HepG2 (cell line): ENCODE measurements at regions not wholly inside any gene's neighbourhood (a gene's known extent, or its start where the extent isn't known, plus 50 kb on each side); places are given as distances from the start of the nearest gene placed in this dataset.

Experiments used
- ATAC-seq: fragments of 200-7000 bp; cut with Tn5 transposase; 3 replicates; pipeline ENCODE4 v1.9.1; 2020; ENCODE audit warnings: mild to moderate bottlenecking, moderate library complexity
- BruUV-seq: library from RNA; stranded (reverse); fragments of 400-500 nt; replicated peaks from 2 replicates; lab custom pipeline; 2021; lab: Mats Ljungman, UMichigan
- CTCF ChIA-PET: fragments of 300-600 bp; formaldehyde crosslinking; extraction: SDS; loops from one replicate; lab custom pipeline; 2021; ENCODE audit warnings: low total read pairs, inconsistent platforms, low intra/inter-chr PET ratio; lab: Yijun Ruan, JAX
- POLR2A ChIA-PET: fragments of 350-600 bp; sonication (Branson Sonifier 250); formaldehyde crosslinking; loops from one replicate; lab custom pipeline; 2020; ENCODE audit warnings: antibody characterized with exemption, inconsistent platforms; lab: Yijun Ruan, JAX
- DNase-seq: peaks from one replicate; pipeline ENCODE4 v3.0.0-alpha.2; 2015; ENCODE audit warnings: low spot score
- FAIRE-seq: peaks from 3 replicates; lab custom pipeline; 2011; peaks lifted over from hg19 to GRCh38; lab: Jason Lieb, UNC
- H2AFZ ChIP-seq: one replicate; pipeline ENCODE4 v1.6.1; 2011; ENCODE audit warnings: low read length, inconsistent platforms
- H3K27ac ChIP-seq: fragments of 300-600 bp; 3 replicates; pipeline ENCODE4 v1.8.0; 2011; ENCODE audit warnings: mixed run types, mild to moderate bottlenecking, mixed read lengths, low read length, inconsistent platforms; ENCODE audit not compliant: insufficient read depth; ENCODE audit errors: extremely low read length
- H3K27me3 ChIP-seq, 2 experiments: fragments of 200-600 bp in 1 of 2; 2 replicates in 1 of 2; 3 replicates in 1 of 2; pipeline versions ENCODE4 v1.6.0 to v1.8.0; 2011; ENCODE audit warnings: low read length in 2 of 2, mild to moderate bottlenecking in 2 of 2, moderate library complexity in 2 of 2, inconsistent platforms in 1 of 2; ENCODE audit not compliant: insufficient read depth in 2 of 2, control insufficient read depth in 1 of 2
- H3K36me3 ChIP-seq, 2 experiments: fragments of 200-600 bp in 1 of 2; replicated peaks in 1 of 2; 2 replicates in 1 of 2; 3 replicates in 1 of 2; pipeline versions ENCODE4 v1.5.1 to v1.8.0; 2011; ENCODE audit warnings: low read length in 2 of 2, inconsistent platforms in 1 of 2; ENCODE audit not compliant: insufficient read depth in 2 of 2, control insufficient read depth in 1 of 2
- H3K4me1 ChIP-seq: 2 replicates; pipeline ENCODE4 v1.5.1; 2012; ENCODE audit warnings: low read length, inconsistent platforms; ENCODE audit not compliant: insufficient read depth
- H3K4me2 ChIP-seq: 2 replicates; pipeline ENCODE4 v1.6.0; 2011; ENCODE audit warnings: low read depth, low read length, inconsistent platforms
- H3K4me3 ChIP-seq, 3 experiments: fragments of 200-600 bp in 1 of 3; sonication (generic), shearing (Covaris generic) in 1 of 3; replicated peaks in 1 of 3; 2 replicates each; pipeline ENCODE4 v1.5.1; 2011 to 2016; ENCODE audit warnings: low read length in 3 of 3, inconsistent platforms in 2 of 3, low read depth in 2 of 3, mild to moderate bottlenecking in 2 of 3, control low read depth in 1 of 3, mixed read lengths in 1 of 3; ENCODE audit not compliant: insufficient read depth in 1 of 3
- H3K79me2 ChIP-seq: one replicate; pipeline ENCODE4 v1.6.1; 2011; ENCODE audit warnings: low read length, inconsistent platforms; ENCODE audit not compliant: insufficient read depth
- H3K9ac ChIP-seq: 2 replicates; pipeline ENCODE4 v1.6.0; 2011; ENCODE audit warnings: mild to moderate bottlenecking, low read depth, low read length, inconsistent platforms; ENCODE audit not compliant: insufficient read depth
- H3K9me3 ChIP-seq: 2 replicates; pipeline ENCODE4 v1.5.1; 2012; ENCODE audit warnings: mild to moderate bottlenecking, low read length
- H4K20me1 ChIP-seq: 2 replicates; pipeline ENCODE4 v1.6.0; 2011; ENCODE audit warnings: inconsistent platforms, mild to moderate bottlenecking, low read length, moderate library complexity; ENCODE audit not compliant: insufficient read depth
- BRD4 ChIP-seq: sonication (generic); formaldehyde crosslinking; IDR thresholded peaks from 2 replicates; pipeline ENCODE4 v1.4.0; 2020; ENCODE audit warnings: missing genetic modification reagents
- ETV5 ChIP-seq: IDR thresholded peaks from 2 replicates; pipeline ENCODE4 v1.6.1; 2018; ENCODE audit warnings: missing biosample characterization, missing genetic modification reagents, inconsistent platforms, borderline replicate concordance
- TEAD3 ChIP-seq: optimal IDR thresholded peaks from 2 replicates; pipeline ENCODE3; 2016; ENCODE audit warnings: borderline replicate concordance
- ZFP36L2 ChIP-seq: sonication (generic); formaldehyde crosslinking; IDR thresholded peaks from 2 replicates; pipeline ENCODE4 v1.4.0; 2020; ENCODE audit warnings: missing genetic modification reagents
- ZNF264 ChIP-seq: sonication (generic); formaldehyde crosslinking; IDR thresholded peaks from 2 replicates; pipeline ENCODE4 v1.4.0; 2020; ENCODE audit warnings: missing genetic modification reagents
- ZNF782 ChIP-seq: sonication (generic); formaldehyde crosslinking; IDR thresholded peaks from 2 replicates; pipeline ENCODE4 v1.4.0; 2020; ENCODE audit warnings: missing genetic modification reagents, mild to moderate bottlenecking, borderline replicate concordance
- WGBS: methylation state at CpG from one replicate; pipeline ENCODE4 v1.1.6; 2017; ENCODE audit warnings: low lambda C conversion rate; 5-methylcytosine and 5-hydroxymethylcytosine counted together
- in situ Hi-C: cut with HindIII; loops from 2 replicates; pipeline ENCODE4 v1.10.0; 2017; ENCODE audit warnings: low pct_unique_long_range_greater_than_20kb; ENCODE audit not compliant: extremely low pct_ligation_motif_present
- intact Hi-C: fragments of 100-400 bp; cut with micrococcal nuclease; formaldehyde crosslinking; loops from one replicate; pipeline ENCODE4 v1.10.0; 2022; ENCODE audit not compliant: unreplicated experiment
- TF ChIP-seq, protein P1 (sequence below): sonication (generic); formaldehyde crosslinking; IDR thresholded peaks from 2 replicates; pipeline ENCODE4 v1.5.0; 2020; ENCODE audit warnings: missing genetic modification reagents
- TF ChIP-seq, protein P2 (sequence below): sonication (generic); formaldehyde crosslinking; IDR thresholded peaks from 2 replicates; pipeline ENCODE4 v1.8.1; 2022; ENCODE audit warnings: low read depth, mild to moderate bottlenecking, missing genetic modification reagents
- TF ChIP-seq, protein P3 (sequence below): IDR thresholded peaks from 2 replicates; pipeline ENCODE4 v1.6.1; 2016
- TF ChIP-seq, protein P4 (sequence below): sonication (generic); formaldehyde crosslinking; IDR thresholded peaks from 2 replicates; pipeline ENCODE4 v1.8.0; 2022; ENCODE audit warnings: mild to moderate bottlenecking, missing genetic modification reagents, borderline replicate concordance

DNA sequence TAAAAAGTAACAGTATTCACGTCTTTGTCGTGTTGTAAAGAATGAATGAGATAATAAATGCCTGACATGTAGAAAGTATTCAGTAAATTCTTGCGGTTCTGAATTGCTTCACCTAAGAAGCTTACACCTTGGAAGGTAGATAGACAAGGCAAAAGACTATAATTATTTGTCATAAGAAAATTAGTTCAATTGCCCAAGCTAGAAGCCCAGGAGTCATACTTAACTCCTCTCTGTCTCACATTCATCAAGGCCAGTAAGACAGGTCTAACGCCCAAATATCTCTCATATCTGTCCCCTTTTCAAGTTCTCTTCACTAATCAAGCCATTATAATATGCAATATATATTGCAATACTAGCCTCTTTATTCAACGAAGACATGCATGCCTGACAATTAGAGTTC is 87.7 kb upstream of the AMOTL1 start (continued):
- no peak for TF ChIP-seq ZFP36L2
- TF ChIP-seq ZNF782 (CRISPR knock-in tag), result no peak

DNA sequence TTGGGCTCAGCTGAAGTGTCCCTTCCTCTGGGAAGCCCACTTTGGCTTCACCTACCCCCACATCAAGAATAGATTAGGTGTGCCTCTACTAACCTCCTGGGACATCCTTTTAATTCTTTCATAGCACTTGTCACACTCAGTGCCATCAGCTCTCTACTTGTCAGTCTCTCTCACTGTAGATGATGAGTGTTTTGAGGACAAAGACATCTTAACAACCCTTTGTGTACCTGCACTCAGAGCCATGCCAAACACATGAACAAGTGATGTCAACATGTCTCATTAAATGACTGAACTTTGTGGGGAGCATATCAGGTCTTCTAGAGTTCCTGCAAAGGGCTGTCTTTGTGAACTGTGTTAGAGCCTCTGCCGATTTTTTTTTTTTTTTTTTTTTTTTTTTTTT is 87.0 kb upstream of the AMOTL1 start:
- Histone ChIP-seq H3K27me3 (no peaks in the 10 kb centered on the region; a peak in 1 of 5 replicates), H3K36me3 (no peaks in the 10 kb centered on the region), H3K27ac (no peak overlapping the region), H3K9me3 (peaks cover 3% of the 10 kb centered on the region; the same call in 1 of the 2 replicates), H3K4me3 (no peak overlapping the region), H3K4me2 (no peak overlapping the region), H4K20me1 (no peaks in the 10 kb centered on the region), H3K4me1 (no peaks in the 10 kb centered on the region), H3K9ac (no peak overlapping the region), H2AFZ (no peak overlapping the region), H3K79me2 (no peaks in the 10 kb centered on the region)
- 0% methylated on average over 1 of the region's 1 CpG for WGBS
- intact Hi-C loops (no loop called here), in situ Hi-C loops (no loop called here)
- no TSS peak for BruUV-seq
- FAIRE-seq (no peak), DNase-seq (no peak), ATAC-seq (no peak)
- no peak for TF ChIP-seq BRD4 (CRISPR knock-in tag)
- TF ChIP-seq TEAD3 (CRISPR knock-in tag), result no peak
- TF ChIP-seq, protein P1, sequence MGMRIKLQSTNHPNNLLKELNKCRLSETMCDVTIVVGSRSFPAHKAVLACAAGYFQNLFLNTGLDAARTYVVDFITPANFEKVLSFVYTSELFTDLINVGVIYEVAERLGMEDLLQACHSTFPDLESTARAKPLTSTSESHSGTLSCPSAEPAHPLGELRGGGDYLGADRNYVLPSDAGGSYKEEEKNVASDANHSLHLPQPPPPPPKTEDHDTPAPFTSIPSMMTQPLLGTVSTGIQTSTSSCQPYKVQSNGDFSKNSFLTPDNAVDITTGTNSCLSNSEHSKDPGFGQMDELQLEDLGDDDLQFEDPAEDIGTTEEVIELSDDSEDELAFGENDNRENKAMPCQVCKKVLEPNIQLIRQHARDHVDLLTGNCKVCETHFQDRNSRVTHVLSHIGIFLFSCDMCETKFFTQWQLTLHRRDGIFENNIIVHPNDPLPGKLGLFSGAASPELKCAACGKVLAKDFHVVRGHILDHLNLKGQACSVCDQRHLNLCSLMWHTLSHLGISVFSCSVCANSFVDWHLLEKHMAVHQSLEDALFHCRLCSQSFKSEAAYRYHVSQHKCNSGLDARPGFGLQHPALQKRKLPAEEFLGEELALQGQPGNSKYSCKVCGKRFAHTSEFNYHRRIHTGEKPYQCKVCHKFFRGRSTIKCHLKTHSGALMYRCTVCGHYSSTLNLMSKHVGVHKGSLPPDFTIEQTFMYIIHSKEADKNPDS, result no peak
- CTCF ChIA-PET, result no interaction called here
- POLR2A ChIA-PET, result no interaction called here

DNA sequence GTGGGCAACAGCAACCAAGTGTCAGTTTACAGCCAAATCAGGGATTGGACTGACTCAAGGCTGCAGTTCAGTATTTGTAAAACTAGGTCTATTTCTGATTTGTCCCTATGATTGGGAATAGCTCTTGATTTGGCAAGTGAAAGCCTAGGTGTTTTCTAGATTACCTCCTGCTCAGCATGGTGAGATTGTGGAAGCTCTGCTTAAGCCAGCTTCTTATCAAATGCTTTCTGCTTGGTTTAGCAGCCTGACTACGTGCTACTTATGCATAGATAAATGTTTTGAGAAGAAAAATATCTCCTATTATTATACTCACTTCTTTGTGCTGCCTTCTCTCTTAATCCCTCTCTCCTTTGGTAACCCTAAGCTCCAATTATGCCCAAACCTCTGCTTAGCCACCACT is 86.3 kb upstream of the AMOTL1 start:
- ChIA-PET POLR2A (no interaction called here), CTCF (no interaction called here)
- 0% methylated on average over 1 of the region's 1 CpG for WGBS
- H3K4me2 ChIP-seq, result no peak overlapping the region
- H3K4me1 ChIP-seq, result no peaks in the 10 kb centered on the region
- no peak for ATAC-seq
- no TSS peak for BruUV-seq
- in situ Hi-C loops (no loop called here), intact Hi-C loops (no loop called here)
- no peak for FAIRE-seq
- H3K27me3 ChIP-seq, result no peaks in the 10 kb centered on the region; a peak in 1 of 5 replicates
- H3K79me2 ChIP-seq, result no peaks in the 10 kb centered on the region
- no peaks in the 10 kb centered on the region for H4K20me1 ChIP-seq
- no peak overlapping the region for H3K27ac ChIP-seq
- H2AFZ ChIP-seq, result no peak overlapping the region
- no peak overlapping the region for H3K4me3 ChIP-seq
- no peak overlapping the region for H3K9ac ChIP-seq
- DNase-seq, result no peak
- H3K9me3 ChIP-seq, result peaks cover 3% of the 10 kb centered on the region; the same call in 1 of the 2 replicates
- no peaks in the 10 kb centered on the region for H3K36me3 ChIP-seq
- TF ChIP-seq, protein P2, sequence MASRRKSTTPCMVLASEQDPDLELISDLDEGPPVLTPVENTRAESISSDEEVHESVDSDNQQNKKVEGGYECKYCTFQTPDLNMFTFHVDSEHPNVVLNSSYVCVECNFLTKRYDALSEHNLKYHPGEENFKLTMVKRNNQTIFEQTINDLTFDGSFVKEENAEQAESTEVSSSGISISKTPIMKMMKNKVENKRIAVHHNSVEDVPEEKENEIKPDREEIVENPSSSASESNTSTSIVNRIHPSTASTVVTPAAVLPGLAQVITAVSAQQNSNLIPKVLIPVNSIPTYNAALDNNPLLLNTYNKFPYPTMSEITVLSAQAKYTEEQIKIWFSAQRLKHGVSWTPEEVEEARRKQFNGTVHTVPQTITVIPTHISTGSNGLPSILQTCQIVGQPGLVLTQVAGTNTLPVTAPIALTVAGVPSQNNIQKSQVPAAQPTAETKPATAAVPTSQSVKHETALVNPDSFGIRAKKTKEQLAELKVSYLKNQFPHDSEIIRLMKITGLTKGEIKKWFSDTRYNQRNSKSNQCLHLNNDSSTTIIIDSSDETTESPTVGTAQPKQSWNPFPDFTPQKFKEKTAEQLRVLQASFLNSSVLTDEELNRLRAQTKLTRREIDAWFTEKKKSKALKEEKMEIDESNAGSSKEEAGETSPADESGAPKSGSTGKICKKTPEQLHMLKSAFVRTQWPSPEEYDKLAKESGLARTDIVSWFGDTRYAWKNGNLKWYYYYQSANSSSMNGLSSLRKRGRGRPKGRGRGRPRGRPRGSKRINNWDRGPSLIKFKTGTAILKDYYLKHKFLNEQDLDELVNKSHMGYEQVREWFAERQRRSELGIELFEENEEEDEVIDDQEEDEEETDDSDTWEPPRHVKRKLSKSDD (CRISPR knock-in tag), result no peak
- TF ChIP-seq, protein P3, sequence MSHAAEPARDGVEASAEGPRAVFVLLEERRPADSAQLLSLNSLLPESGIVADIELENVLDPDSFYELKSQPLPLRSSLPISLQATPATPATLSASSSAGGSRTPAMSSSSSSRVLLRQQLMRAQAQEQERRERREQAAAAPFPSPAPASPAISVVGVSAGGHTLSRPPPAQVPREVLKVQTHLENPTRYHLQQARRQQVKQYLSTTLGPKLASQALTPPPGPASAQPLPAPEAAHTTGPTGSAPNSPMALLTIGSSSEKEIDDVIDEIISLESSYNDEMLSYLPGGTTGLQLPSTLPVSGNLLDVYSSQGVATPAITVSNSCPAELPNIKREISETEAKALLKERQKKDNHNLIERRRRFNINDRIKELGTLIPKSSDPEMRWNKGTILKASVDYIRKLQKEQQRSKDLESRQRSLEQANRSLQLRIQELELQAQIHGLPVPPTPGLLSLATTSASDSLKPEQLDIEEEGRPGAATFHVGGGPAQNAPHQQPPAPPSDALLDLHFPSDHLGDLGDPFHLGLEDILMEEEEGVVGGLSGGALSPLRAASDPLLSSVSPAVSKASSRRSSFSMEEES, result no peak
- TF ChIP-seq ETV5 (CRISPR knock-in tag) (no peak), ZNF264 (no peak)
- TF ChIP-seq, protein P4, sequence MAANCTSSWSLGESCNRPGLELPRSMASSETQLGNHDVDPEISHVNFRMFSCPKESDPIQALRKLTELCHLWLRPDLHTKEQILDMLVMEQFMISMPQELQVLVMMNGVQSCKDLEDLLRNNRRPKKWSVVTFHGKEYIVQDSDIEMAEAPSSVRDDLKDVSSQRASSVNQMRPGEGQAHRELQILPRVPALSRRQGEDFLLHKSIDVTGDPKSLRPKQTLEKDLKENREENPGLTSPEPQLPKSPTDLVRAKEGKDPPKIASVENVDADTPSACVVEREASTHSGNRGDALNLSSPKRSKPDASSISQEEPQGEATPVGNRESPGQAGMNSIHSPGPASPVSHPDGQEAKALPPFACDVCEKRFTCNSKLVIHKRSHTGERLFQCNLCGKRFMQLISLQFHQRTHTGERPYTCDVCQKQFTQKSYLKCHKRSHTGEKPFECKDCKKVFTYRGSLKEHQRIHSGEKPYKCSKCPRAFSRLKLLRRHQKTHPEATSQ, result no peak
